B cell (primary cell): ENCODE measurements at regions not wholly inside any gene's neighbourhood (a gene's known extent, or its start where the extent isn't known, plus 50 kb on each side); places are given as distances from the start of the nearest gene placed in this dataset.

Source experiments
- EZH2 ChIP-seq: IDR thresholded peaks from 2 replicates; pipeline ENCODE4 v1.6.1; 2012; ENCODE audit warnings: borderline replicate concordance, low read depth, mild to moderate bottlenecking, moderate library complexity, low read length; ENCODE audit not compliant: insufficient read depth, poor library complexity, severe bottlenecking
- TF ChIP-seq, protein P1 (sequence below): fragments of 200-600 bp; IDR thresholded peaks from one replicate; pipeline ENCODE4 v1.8.0; 2022; ENCODE audit warnings: antibody characterized with exemption, mild to moderate bottlenecking

DNA sequence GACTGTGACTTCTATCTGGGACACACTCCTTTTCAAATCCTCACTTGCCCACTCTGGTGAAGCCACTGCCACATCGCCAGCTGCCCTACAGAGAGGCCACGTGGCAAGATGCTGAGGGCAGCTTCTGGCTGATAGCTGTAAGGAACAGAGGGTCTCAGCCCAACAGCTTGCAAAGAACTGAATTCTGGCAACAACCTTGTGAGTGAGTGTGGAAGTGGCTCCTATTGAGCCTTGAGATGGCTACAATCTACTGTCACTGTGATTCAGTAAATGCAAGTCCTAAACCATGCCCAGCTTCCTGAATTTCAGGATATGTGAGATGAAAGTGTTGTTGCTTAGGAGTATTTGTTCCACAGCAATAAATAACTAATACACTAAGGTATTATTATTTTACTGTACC is 314.3 kb upstream of the TMTC4 start:
- TF ChIP-seq, protein P1, sequence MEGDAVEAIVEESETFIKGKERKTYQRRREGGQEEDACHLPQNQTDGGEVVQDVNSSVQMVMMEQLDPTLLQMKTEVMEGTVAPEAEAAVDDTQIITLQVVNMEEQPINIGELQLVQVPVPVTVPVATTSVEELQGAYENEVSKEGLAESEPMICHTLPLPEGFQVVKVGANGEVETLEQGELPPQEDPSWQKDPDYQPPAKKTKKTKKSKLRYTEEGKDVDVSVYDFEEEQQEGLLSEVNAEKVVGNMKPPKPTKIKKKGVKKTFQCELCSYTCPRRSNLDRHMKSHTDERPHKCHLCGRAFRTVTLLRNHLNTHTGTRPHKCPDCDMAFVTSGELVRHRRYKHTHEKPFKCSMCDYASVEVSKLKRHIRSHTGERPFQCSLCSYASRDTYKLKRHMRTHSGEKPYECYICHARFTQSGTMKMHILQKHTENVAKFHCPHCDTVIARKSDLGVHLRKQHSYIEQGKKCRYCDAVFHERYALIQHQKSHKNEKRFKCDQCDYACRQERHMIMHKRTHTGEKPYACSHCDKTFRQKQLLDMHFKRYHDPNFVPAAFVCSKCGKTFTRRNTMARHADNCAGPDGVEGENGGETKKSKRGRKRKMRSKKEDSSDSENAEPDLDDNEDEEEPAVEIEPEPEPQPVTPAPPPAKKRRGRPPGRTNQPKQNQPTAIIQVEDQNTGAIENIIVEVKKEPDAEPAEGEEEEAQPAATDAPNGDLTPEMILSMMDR: no peak
- no peak for TF ChIP-seq EZH2
